ENCODE measurements at regions not wholly inside any gene's neighbourhood (a gene's known extent, or its start where the extent isn't known, plus 50 kb on each side); places are given as distances from the start of the nearest gene placed in this dataset.

- Histone ChIP-seq H3K4me3 (ENCODE audit: low read length) (no peak overlapping the region), H3K4me1 (ENCODE audit: control insufficient read depth, insufficient read depth, low read length) (no peaks in the 10 kb centered on the region), H3K36me3 (ENCODE audit: control insufficient read depth, insufficient read depth, low read length) (no peaks in the 10 kb centered on the region), H3K27ac (ENCODE audit: low read length) (no peak overlapping the region), H3K27me3 (ENCODE audit: control insufficient read depth, insufficient read depth, low read length) (no peaks in the 10 kb centered on the region), H3K9me3 (ENCODE audit: control insufficient read depth, low read depth, low read length) (no peaks in the 10 kb centered on the region)
- no CpG with 5 or more reads among the region's 4 CpGs for WGBS (ENCODE audit: insufficient coverage, low lambda C conversion rate)
- no peak for DNase-seq
These were observed 522.6 kb downstream of the QKI start for GRCh38 chr6:163937071-163937470.

GRCh38 chr6:163935158-163935762 lies 520.7 kb downstream of the QKI start:
- no peak for DNase-seq
- Histone ChIP-seq H3K4me3 (ENCODE audit: low read length) (no peak overlapping the region), H3K36me3 (ENCODE audit: control insufficient read depth, insufficient read depth, low read length) (no peaks in the 10 kb centered on the region), H3K27ac (ENCODE audit: low read length) (no peak overlapping the region), H3K9me3 (ENCODE audit: control insufficient read depth, low read depth, low read length) (no peaks in the 10 kb centered on the region), H3K4me1 (ENCODE audit: control insufficient read depth, insufficient read depth, low read length) (no peaks in the 10 kb centered on the region), H3K27me3 (ENCODE audit: control insufficient read depth, insufficient read depth, low read length) (no peaks in the 10 kb centered on the region)
- WGBS (ENCODE audit: insufficient coverage, low lambda C conversion rate), result no CpG with 5 or more reads among the region's 6 CpGs

- H3K9me3 ChIP-seq (ENCODE audit: control insufficient read depth, low read depth, low read length), result no peaks in the 10 kb centered on the region
- WGBS (ENCODE audit: insufficient coverage, low lambda C conversion rate), result no CpG with 5 or more reads among the region's 6 CpGs
- DNase-seq, result no peak
These were observed 515.5 kb downstream of the QKI start for GRCh38 chr6:163930012-163930411.

GRCh38 chr6:163929538-163929937 lies 515.0 kb downstream of the QKI start:
- H3K36me3 ChIP-seq (ENCODE audit: control insufficient read depth, insufficient read depth, low read length), result no peaks in the 10 kb centered on the region
- DNase-seq, result no peak
- no peaks in the 10 kb centered on the region for H3K4me1 ChIP-seq (ENCODE audit: control insufficient read depth, insufficient read depth, low read length)
- no peak overlapping the region for H3K27ac ChIP-seq (ENCODE audit: low read length)
- no peak overlapping the region for H3K4me3 ChIP-seq (ENCODE audit: low read length)
- WGBS (ENCODE audit: insufficient coverage, low lambda C conversion rate), result no CpG with 5 or more reads among the region's 3 CpGs
- no peaks in the 10 kb centered on the region for H3K27me3 ChIP-seq (ENCODE audit: control insufficient read depth, insufficient read depth, low read length)
- no peaks in the 10 kb centered on the region for H3K9me3 ChIP-seq (ENCODE audit: control insufficient read depth, low read depth, low read length)

More at GRCh38 chr6:163930012-163930411, 515.5 kb downstream of the QKI start:
- Histone ChIP-seq H3K4me3 (ENCODE audit: low read length) (no peak overlapping the region), H3K36me3 (ENCODE audit: control insufficient read depth, insufficient read depth, low read length) (no peaks in the 10 kb centered on the region), H3K4me1 (ENCODE audit: control insufficient read depth, insufficient read depth, low read length) (no peaks in the 10 kb centered on the region), H3K27me3 (ENCODE audit: control insufficient read depth, insufficient read depth, low read length) (no peaks in the 10 kb centered on the region), H3K27ac (ENCODE audit: low read length) (no peak overlapping the region)

- H3K4me3 ChIP-seq (ENCODE audit: low read length), result no peak overlapping the region
- no peaks in the 10 kb centered on the region for H3K36me3 ChIP-seq (ENCODE audit: control insufficient read depth, insufficient read depth, low read length)
- no peak overlapping the region for H3K27ac ChIP-seq (ENCODE audit: low read length)
- no peaks in the 10 kb centered on the region for H3K27me3 ChIP-seq (ENCODE audit: control insufficient read depth, insufficient read depth, low read length)
- DNase-seq, result no peak
- WGBS (ENCODE audit: insufficient coverage, low lambda C conversion rate), result 100% methylated on average over 1 of the region's 7 CpGs
- no peaks in the 10 kb centered on the region for H3K4me1 ChIP-seq (ENCODE audit: control insufficient read depth, insufficient read depth, low read length)
- H3K9me3 ChIP-seq (ENCODE audit: control insufficient read depth, low read depth, low read length), result peaks cover 3% of the 10 kb centered on the region
These were observed 512.1 kb downstream of the QKI start for GRCh38 chr6:163926642-163927041.

GRCh38 chr6:163925839-163926238 lies 511.3 kb downstream of the QKI start:
- H3K27ac ChIP-seq (ENCODE audit: low read length), result no peak overlapping the region
- no peaks in the 10 kb centered on the region for H3K4me1 ChIP-seq (ENCODE audit: control insufficient read depth, insufficient read depth, low read length)
- no peaks in the 10 kb centered on the region for H3K27me3 ChIP-seq (ENCODE audit: control insufficient read depth, insufficient read depth, low read length)
- peaks cover 3% of the 10 kb centered on the region for H3K9me3 ChIP-seq (ENCODE audit: control insufficient read depth, low read depth, low read length)
- DNase-seq, result no peak
- no peaks in the 10 kb centered on the region for H3K36me3 ChIP-seq (ENCODE audit: control insufficient read depth, insufficient read depth, low read length)
- WGBS (ENCODE audit: insufficient coverage, low lambda C conversion rate), result 100% methylated on average over 2 of the region's 5 CpGs
- H3K4me3 ChIP-seq (ENCODE audit: low read length), result no peak overlapping the region

GRCh38 chr6:163923658-163924411 lies 509.3 kb downstream of the QKI start:
- DNase-seq, result no peak
- no peaks in the 10 kb centered on the region for H3K4me1 ChIP-seq (ENCODE audit: control insufficient read depth, insufficient read depth, low read length)
- WGBS (ENCODE audit: insufficient coverage, low lambda C conversion rate), result 80% methylated on average over 4 of the region's 15 CpGs
- no peak overlapping the region for H3K27ac ChIP-seq (ENCODE audit: low read length)
- peaks cover 3% of the 10 kb centered on the region for H3K9me3 ChIP-seq (ENCODE audit: control insufficient read depth, low read depth, low read length)
- no peak overlapping the region for H3K4me3 ChIP-seq (ENCODE audit: low read length)
- no peaks in the 10 kb centered on the region for H3K27me3 ChIP-seq (ENCODE audit: control insufficient read depth, insufficient read depth, low read length)
- H3K36me3 ChIP-seq (ENCODE audit: control insufficient read depth, insufficient read depth, low read length), result no peaks in the 10 kb centered on the region

GRCh38 chr6:163922562-163922961 lies 508.0 kb downstream of the QKI start:
- no CpG with 5 or more reads among the region's 4 CpGs for WGBS (ENCODE audit: insufficient coverage, low lambda C conversion rate)
- H3K36me3 ChIP-seq (ENCODE audit: control insufficient read depth, insufficient read depth, low read length), result no peaks in the 10 kb centered on the region
- no peak overlapping the region for H3K4me3 ChIP-seq (ENCODE audit: low read length)
- no peak for DNase-seq
- no peak overlapping the region for H3K27ac ChIP-seq (ENCODE audit: low read length)
- no peaks in the 10 kb centered on the region for H3K4me1 ChIP-seq (ENCODE audit: control insufficient read depth, insufficient read depth, low read length)
- no peaks in the 10 kb centered on the region for H3K27me3 ChIP-seq (ENCODE audit: control insufficient read depth, insufficient read depth, low read length)
- H3K9me3 ChIP-seq (ENCODE audit: control insufficient read depth, low read depth, low read length), result peaks cover 3% of the 10 kb centered on the region

- DNase-seq, result no peak
- Histone ChIP-seq H3K27ac (ENCODE audit: low read length) (no peak overlapping the region), H3K9me3 (ENCODE audit: control insufficient read depth, low read depth, low read length) (peaks cover 3% of the 10 kb centered on the region), H3K36me3 (ENCODE audit: control insufficient read depth, insufficient read depth, low read length) (no peaks in the 10 kb centered on the region), H3K27me3 (ENCODE audit: control insufficient read depth, insufficient read depth, low read length) (no peaks in the 10 kb centered on the region), H3K4me3 (ENCODE audit: low read length) (no peak overlapping the region), H3K4me1 (ENCODE audit: control insufficient read depth, insufficient read depth, low read length) (no peaks in the 10 kb centered on the region)
- WGBS (ENCODE audit: insufficient coverage, low lambda C conversion rate), result 53% methylated on average over 3 of the region's 8 CpGs
These were observed 505.1 kb downstream of the QKI start for GRCh38 chr6:163919652-163920051.

GRCh38 chr6:163916315-163917081 lies 502.0 kb downstream of the QKI start:
- H3K36me3 ChIP-seq (ENCODE audit: control insufficient read depth, insufficient read depth, low read length), result no peaks in the 10 kb centered on the region
- no peaks in the 10 kb centered on the region for H3K9me3 ChIP-seq (ENCODE audit: control insufficient read depth, low read depth, low read length)
- no peak overlapping the region for H3K27ac ChIP-seq (ENCODE audit: low read length)
- 95% methylated on average over 4 of the region's 6 CpGs for whole genome bisulfite sequencing (ENCODE audit: insufficient coverage, low lambda C conversion rate)
- no peaks in the 10 kb centered on the region for H3K4me1 ChIP-seq (ENCODE audit: control insufficient read depth, insufficient read depth, low read length)
- no peaks in the 10 kb centered on the region for H3K27me3 ChIP-seq (ENCODE audit: control insufficient read depth, insufficient read depth, low read length)
- no peak for DNase-seq
- no peak overlapping the region for H3K4me3 ChIP-seq (ENCODE audit: low read length)
